ENCODE measurements at regions not wholly inside any gene's neighbourhood (a gene's known extent, or its start where the extent isn't known, plus 50 kb on each side); places are given as distances from the start of the nearest gene placed in this dataset.

DNA sequence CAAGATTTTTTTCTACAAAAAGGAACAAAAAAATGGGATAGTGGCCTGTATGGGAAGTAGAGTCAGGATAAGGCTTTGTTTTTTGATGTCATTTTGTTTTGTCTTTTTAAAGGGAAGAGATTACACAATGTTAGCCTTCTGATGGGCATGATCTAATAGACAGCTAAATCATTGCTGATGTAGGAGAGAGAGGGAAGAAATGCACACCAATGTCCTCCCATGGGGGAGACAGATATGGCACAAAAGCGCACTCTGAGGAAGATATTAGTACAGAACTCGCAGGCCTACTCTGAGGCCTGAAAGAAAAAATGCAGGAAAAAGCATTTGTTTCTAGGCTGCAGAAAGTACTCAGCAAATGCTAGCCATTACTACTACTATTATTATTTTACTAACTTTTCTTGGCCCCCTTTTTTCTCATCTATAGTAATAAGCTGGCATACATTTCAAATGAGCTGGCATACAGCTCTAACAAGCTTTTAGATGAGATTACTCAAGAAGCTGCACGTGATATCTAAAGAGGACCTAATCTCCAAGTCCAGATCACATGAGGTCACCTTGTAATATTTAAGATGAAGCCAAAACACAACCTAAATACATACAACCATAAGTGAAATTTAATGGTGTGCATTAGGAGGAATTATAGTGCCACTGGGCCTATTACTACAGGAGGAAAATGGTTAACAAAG, 269.4 kb upstream of the TANK start:
- TF ChIP-seq ZNF274 (IDR thresholded peaks at IDR 0.05; ENCODE audit: low read depth, low read length) (no peak), YY1 (IDR thresholded peaks at IDR 0.05; ENCODE audit: insufficient read depth, insufficient read length) (no peak), SUZ12 (IDR thresholded peaks at IDR 0.05; ENCODE audit: extremely low read depth, insufficient read depth, insufficient read length) (no peak)
